HEK293 (cell line): ENCODE measurements at regions not wholly inside any gene's neighbourhood (a gene's known extent, or its start where the extent isn't known, plus 50 kb on each side); places are given as distances from the start of the nearest gene placed in this dataset.

Experiments
- CTCF ChIA-PET: fragments of 350-600 bp; formaldehyde crosslinking; extraction: SDS; loops from one replicate; lab custom pipeline; 2021; ENCODE audit warnings: antibody characterized with exemption; lab: Yijun Ruan, JAX
- POLR2A ChIA-PET: fragments of 300-600 bp; formaldehyde crosslinking; extraction: SDS; loops from one replicate; lab custom pipeline; 2020; ENCODE audit warnings: antibody characterized with exemption, inconsistent platforms; lab: Yijun Ruan, JAX
- H3K27ac ChIP-seq: fragments of 200-500 bp; sonication (Bioruptor generic); 2 replicates; pipeline ENCODE4 v1.5.1; 2014; ENCODE audit warnings: low read depth, low read length, control low read depth, inconsistent platforms; ENCODE audit errors: extremely low read depth
- H3K36me3 ChIP-seq, 2 experiments: fragments of 200-500 bp in 1 of 2; sonication (Bioruptor generic) in 1 of 2; 1 replicate in 1 of 2; 2 replicates in 1 of 2; pipeline ENCODE4 v1.5.1; 2014 to 2017; ENCODE audit warnings: inconsistent platforms in 2 of 2, low read length in 2 of 2; ENCODE audit not compliant: control insufficient read depth in 2 of 2, insufficient read depth in 1 of 2
- H3K4me1 ChIP-seq: fragments of 200-500 bp; sonication (Bioruptor generic); 2 replicates; pipeline ENCODE4 v1.5.1; 2014; ENCODE audit warnings: mild to moderate bottlenecking, low read length, inconsistent platforms; ENCODE audit not compliant: control insufficient read depth, insufficient read depth
- H3K4me3 ChIP-seq: 2 replicates; pipeline ENCODE4 v1.5.1; 2011; ENCODE audit warnings: low read depth, mild to moderate bottlenecking, control low read depth, low read length, moderate library complexity
- H3K9me3 ChIP-seq: fragments of 200-500 bp; sonication (Bioruptor generic); 2 replicates; pipeline ENCODE4 v1.5.1; 2014; ENCODE audit warnings: low read depth, low read length, inconsistent platforms; ENCODE audit not compliant: control insufficient read depth, insufficient read depth
- GFI1B ChIP-seq: fragments of 450-650 bp; formaldehyde crosslinking; IDR thresholded peaks from 2 replicates; pipeline ENCODE4 v1.5.1; 2016; ENCODE audit warnings: missing biosample characterization, missing genetic modification characterization
- GLIS1 ChIP-seq: fragments of 450-650 bp; formaldehyde crosslinking; IDR thresholded peaks from 2 replicates; pipeline ENCODE4 v1.5.1; 2016; ENCODE audit warnings: missing biosample characterization, missing genetic modification characterization
- IKZF3 ChIP-seq: fragments of 450-650 bp; IDR thresholded peaks from 2 replicates; pipeline ENCODE4 v1.5.0; 2018; ENCODE audit warnings: missing biosample characterization, mild to moderate bottlenecking, missing genetic modification characterization, moderate library complexity
- KLF1 ChIP-seq: fragments of 450-650 bp; formaldehyde crosslinking; IDR thresholded peaks from 2 replicates; pipeline ENCODE4 v1.5.1; 2016; ENCODE audit warnings: missing biosample characterization, missing genetic modification characterization
- TRIM28 ChIP-seq: IDR thresholded peaks from 2 replicates; pipeline ENCODE4 v1.6.1; 2011; ENCODE audit warnings: low read length, control low read depth, borderline replicate concordance
- ZNF19 ChIP-seq: fragments of 450-650 bp; formaldehyde crosslinking; IDR thresholded peaks from 2 replicates; pipeline ENCODE4; 2016; ENCODE audit warnings: missing biosample characterization, missing genetic modification characterization, low read depth
- ZNF354C ChIP-seq: fragments of 450-650 bp; formaldehyde crosslinking; IDR thresholded peaks from 2 replicates; pipeline ENCODE4 v1.5.1; 2016; ENCODE audit warnings: missing biosample characterization, missing genetic modification characterization, low read depth, borderline replicate concordance
- ZNF37A ChIP-seq: fragments of 450-650 bp; IDR thresholded peaks from 2 replicates; pipeline ENCODE4 v1.5.1; 2018; ENCODE audit warnings: missing biosample characterization, missing genetic modification characterization
- ZNF391 ChIP-seq: fragments of 450-650 bp; formaldehyde crosslinking; IDR thresholded peaks from 2 replicates; pipeline ENCODE4 v1.5.1; 2016; ENCODE audit warnings: low read depth, missing biosample characterization, missing genetic modification characterization, borderline replicate concordance
- ZNF555 ChIP-seq: fragments of 450-650 bp; formaldehyde crosslinking; conservative IDR thresholded peaks from 2 replicates; pipeline ENCODE4 v1.5.1; 2017; ENCODE audit warnings: missing biosample characterization, mild to moderate bottlenecking, missing genetic modification characterization, inconsistent platforms
- TF ChIP-seq, protein P1 (sequence below): fragments of 450-650 bp; formaldehyde crosslinking; IDR thresholded peaks from 2 replicates; pipeline ENCODE4 v1.5.1; 2016; ENCODE audit warnings: missing biosample characterization, missing genetic modification characterization
- TF ChIP-seq, protein P2 (sequence below): fragments of 450-650 bp; formaldehyde crosslinking; IDR thresholded peaks from 2 replicates; pipeline ENCODE4 v1.5.1; 2017; ENCODE audit warnings: missing biosample characterization, missing genetic modification characterization
- TF ChIP-seq, protein P3 (sequence below): fragments of 450-650 bp; formaldehyde crosslinking; IDR thresholded peaks from 2 replicates; pipeline ENCODE4 v1.5.1; 2016; ENCODE audit warnings: missing biosample characterization, missing genetic modification characterization
- TF ChIP-seq, protein P4 (sequence below): fragments of 450-650 bp; formaldehyde crosslinking; IDR thresholded peaks from 2 replicates; pipeline ENCODE4 v1.5.1; 2016; ENCODE audit warnings: missing biosample characterization, missing genetic modification characterization, borderline replicate concordance

- ChIA-PET POLR2A (no interaction called here), CTCF (interaction anchor here (1.3 kb wide), 1 partner anchor 44 kb away, joined by 3 read pairs; no protein-coding TSS in a partner anchor)
- no peaks in the 10 kb centered on the region for H3K4me1 ChIP-seq
- H3K27ac ChIP-seq: no peak overlapping the region
- H3K36me3 ChIP-seq: no peaks in the 10 kb centered on the region
- H3K9me3 ChIP-seq: no peaks in the 10 kb centered on the region
- no peak overlapping the region for H3K4me3 ChIP-seq
- no peak for TF ChIP-seq KLF1 (tag by site-specific recombination)
- TF ChIP-seq ZNF354C (tag by site-specific recombination): no peak
- TF ChIP-seq, protein P1, sequence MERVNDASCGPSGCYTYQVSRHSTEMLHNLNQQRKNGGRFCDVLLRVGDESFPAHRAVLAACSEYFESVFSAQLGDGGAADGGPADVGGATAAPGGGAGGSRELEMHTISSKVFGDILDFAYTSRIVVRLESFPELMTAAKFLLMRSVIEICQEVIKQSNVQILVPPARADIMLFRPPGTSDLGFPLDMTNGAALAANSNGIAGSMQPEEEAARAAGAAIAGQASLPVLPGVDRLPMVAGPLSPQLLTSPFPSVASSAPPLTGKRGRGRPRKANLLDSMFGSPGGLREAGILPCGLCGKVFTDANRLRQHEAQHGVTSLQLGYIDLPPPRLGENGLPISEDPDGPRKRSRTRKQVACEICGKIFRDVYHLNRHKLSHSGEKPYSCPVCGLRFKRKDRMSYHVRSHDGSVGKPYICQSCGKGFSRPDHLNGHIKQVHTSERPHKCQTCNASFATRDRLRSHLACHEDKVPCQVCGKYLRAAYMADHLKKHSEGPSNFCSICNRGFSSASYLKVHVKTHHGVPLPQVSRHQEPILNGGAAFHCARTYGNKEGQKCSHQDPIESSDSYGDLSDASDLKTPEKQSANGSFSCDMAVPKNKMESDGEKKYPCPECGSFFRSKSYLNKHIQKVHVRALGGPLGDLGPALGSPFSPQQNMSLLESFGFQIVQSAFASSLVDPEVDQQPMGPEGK (tag by site-specific recombination): no peak
Measured at GRCh38 chrX:11864171-11864570, 106.1 kb downstream of the MSL3 start.

GRCh38 chrX:11867610-11868345, 109.7 kb downstream of the MSL3 start:
- ChIA-PET CTCF (no interaction called here), POLR2A (no interaction called here)
- TF ChIP-seq ZNF391: no peak
- TF ChIP-seq, protein P2, sequence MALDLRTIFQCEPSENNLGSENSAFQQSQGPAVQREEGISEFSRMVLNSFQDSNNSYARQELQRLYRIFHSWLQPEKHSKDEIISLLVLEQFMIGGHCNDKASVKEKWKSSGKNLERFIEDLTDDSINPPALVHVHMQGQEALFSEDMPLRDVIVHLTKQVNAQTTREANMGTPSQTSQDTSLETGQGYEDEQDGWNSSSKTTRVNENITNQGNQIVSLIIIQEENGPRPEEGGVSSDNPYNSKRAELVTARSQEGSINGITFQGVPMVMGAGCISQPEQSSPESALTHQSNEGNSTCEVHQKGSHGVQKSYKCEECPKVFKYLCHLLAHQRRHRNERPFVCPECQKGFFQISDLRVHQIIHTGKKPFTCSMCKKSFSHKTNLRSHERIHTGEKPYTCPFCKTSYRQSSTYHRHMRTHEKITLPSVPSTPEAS (tag by site-specific recombination): no peak
- TF ChIP-seq ZNF37A: no peak
- no peak for TF ChIP-seq GFI1B (tag by site-specific recombination)
- no peak for TF ChIP-seq GLIS1
- no peak for TF ChIP-seq TRIM28
- TF ChIP-seq IKZF3 (tag by site-specific recombination): no peak
- no peak for TF ChIP-seq ZNF19 (tag by site-specific recombination)
- TF ChIP-seq, protein P3, sequence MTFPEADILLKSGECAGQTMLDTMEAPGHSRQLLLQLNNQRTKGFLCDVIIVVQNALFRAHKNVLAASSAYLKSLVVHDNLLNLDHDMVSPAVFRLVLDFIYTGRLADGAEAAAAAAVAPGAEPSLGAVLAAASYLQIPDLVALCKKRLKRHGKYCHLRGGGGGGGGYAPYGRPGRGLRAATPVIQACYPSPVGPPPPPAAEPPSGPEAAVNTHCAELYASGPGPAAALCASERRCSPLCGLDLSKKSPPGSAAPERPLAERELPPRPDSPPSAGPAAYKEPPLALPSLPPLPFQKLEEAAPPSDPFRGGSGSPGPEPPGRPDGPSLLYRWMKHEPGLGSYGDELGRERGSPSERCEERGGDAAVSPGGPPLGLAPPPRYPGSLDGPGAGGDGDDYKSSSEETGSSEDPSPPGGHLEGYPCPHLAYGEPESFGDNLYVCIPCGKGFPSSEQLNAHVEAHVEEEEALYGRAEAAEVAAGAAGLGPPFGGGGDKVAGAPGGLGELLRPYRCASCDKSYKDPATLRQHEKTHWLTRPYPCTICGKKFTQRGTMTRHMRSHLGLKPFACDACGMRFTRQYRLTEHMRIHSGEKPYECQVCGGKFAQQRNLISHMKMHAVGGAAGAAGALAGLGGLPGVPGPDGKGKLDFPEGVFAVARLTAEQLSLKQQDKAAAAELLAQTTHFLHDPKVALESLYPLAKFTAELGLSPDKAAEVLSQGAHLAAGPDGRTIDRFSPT (tag by site-specific recombination): no peak
- TF ChIP-seq, protein P4, sequence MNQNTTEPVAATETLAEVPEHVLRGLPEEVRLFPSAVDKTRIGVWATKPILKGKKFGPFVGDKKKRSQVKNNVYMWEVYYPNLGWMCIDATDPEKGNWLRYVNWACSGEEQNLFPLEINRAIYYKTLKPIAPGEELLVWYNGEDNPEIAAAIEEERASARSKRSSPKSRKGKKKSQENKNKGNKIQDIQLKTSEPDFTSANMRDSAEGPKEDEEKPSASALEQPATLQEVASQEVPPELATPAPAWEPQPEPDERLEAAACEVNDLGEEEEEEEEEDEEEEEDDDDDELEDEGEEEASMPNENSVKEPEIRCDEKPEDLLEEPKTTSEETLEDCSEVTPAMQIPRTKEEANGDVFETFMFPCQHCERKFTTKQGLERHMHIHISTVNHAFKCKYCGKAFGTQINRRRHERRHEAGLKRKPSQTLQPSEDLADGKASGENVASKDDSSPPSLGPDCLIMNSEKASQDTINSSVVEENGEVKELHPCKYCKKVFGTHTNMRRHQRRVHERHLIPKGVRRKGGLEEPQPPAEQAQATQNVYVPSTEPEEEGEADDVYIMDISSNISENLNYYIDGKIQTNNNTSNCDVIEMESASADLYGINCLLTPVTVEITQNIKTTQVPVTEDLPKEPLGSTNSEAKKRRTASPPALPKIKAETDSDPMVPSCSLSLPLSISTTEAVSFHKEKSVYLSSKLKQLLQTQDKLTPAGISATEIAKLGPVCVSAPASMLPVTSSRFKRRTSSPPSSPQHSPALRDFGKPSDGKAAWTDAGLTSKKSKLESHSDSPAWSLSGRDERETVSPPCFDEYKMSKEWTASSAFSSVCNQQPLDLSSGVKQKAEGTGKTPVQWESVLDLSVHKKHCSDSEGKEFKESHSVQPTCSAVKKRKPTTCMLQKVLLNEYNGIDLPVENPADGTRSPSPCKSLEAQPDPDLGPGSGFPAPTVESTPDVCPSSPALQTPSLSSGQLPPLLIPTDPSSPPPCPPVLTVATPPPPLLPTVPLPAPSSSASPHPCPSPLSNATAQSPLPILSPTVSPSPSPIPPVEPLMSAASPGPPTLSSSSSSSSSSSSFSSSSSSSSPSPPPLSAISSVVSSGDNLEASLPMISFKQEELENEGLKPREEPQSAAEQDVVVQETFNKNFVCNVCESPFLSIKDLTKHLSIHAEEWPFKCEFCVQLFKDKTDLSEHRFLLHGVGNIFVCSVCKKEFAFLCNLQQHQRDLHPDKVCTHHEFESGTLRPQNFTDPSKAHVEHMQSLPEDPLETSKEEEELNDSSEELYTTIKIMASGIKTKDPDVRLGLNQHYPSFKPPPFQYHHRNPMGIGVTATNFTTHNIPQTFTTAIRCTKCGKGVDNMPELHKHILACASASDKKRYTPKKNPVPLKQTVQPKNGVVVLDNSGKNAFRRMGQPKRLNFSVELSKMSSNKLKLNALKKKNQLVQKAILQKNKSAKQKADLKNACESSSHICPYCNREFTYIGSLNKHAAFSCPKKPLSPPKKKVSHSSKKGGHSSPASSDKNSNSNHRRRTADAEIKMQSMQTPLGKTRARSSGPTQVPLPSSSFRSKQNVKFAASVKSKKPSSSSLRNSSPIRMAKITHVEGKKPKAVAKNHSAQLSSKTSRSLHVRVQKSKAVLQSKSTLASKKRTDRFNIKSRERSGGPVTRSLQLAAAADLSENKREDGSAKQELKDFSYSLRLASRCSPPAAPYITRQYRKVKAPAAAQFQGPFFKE (tag by site-specific recombination): no peak
- no peak for TF ChIP-seq ZNF555 (tag by site-specific recombination)
- H3K4me3 ChIP-seq: no peak overlapping the region
- no peaks in the 10 kb centered on the region for H3K4me1 ChIP-seq
- H3K27ac ChIP-seq: no peak overlapping the region
- H3K36me3 ChIP-seq: no peaks in the 10 kb centered on the region
- no peaks in the 10 kb centered on the region for H3K9me3 ChIP-seq
